ENCODE measurements at regions not wholly inside any gene's neighbourhood (a gene's known extent, or its start where the extent isn't known, plus 50 kb on each side); places are given as distances from the start of the nearest gene placed in this dataset.

DNA sequence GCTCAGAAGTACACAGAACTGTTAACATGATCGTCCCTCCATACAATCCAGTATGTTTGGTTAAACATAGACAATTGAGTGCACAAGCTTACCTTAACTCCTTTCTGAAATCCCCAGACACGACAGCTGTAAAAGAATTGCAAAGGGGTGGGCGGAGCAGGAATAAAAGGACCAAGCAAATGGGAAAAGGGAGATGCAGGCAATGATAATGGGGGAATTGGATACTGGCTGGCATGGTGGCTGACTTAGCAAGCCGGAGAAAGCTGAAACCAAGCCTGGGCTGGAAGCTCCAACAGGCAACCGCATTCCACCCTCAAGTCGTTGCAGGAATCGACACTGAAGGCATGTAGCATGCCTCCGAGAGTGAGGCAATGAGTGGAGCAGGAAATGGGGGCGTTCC is 96.8 kb upstream of the TMEM132C start:
- TF ChIP-seq CTCF (IDR thresholded peaks at IDR 0.05) (no peak), EP300 (IDR thresholded peaks at IDR 0.05) (no peak), POLR2A (IDR thresholded peaks at IDR 0.05; ENCODE audit: low read depth) (no peak), POLR2AphosphoS5 (IDR thresholded peaks at IDR 0.05) (no peak)
